ENCODE measurements at regions not wholly inside any gene's neighbourhood (a gene's known extent, or its start where the extent isn't known, plus 50 kb on each side); places are given as distances from the start of the nearest gene placed in this dataset.

DNA sequence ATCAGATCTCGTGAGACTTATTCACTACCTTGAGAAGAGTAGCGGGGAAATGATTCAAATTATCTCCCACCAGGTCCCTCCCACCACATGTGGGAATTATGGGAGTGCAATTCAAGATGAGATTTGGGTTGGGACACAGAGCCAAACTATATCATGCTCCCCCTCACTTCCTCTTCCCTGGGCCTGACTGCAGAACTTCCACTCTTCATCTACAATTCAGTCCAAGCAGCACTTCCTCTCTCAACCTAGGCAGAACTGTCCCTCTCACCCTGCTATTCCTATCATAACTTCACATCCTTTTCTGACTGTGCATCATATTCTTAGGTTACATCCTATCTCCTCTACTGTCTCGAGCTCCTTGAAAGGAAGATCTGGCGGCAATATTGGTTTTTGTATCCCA, 184.0 kb upstream of the HDDC2 start:
- Histone ChIP-seq H3K4me1 (replicated peaks) (no peaks in the 10 kb centered on the region), H3K4me3 (no peak overlapping the region), H3K27me3 (replicated peaks) (no peaks in the 10 kb centered on the region), H3K27ac (no peak overlapping the region), H3K9me3 (replicated peaks) (no peaks in the 10 kb centered on the region), H3K36me3 (no peaks in the 10 kb centered on the region)
- DNase-seq (ENCODE audit: low read depth in 1 of 2, low spot score in 2 of 2), result no peak

DNA sequence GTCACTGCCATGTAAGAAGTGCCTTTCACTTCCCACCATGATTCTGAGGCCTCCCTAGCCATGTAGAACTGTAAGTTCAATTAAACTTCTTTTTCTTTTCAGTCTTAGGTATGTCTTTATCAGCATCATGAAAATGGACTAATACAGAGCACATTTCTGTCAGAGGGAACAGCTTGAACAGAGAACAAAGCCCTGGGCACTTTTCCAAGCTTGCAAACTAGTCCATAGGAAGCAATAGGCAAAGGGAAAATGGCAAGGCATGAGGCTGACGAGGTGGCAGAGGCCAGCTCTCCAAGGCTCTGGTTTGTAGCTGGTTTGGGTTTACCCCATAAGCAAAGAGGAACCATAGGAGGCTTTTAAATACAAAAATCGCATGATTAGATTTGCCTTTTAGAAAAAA, 185.1 kb upstream of the HDDC2 start:
- no peak overlapping the region for H3K27ac ChIP-seq
- H3K4me3 ChIP-seq, result no peak overlapping the region
- H3K27me3 ChIP-seq (replicated peaks), result no peaks in the 10 kb centered on the region
- H3K36me3 ChIP-seq, result no peaks in the 10 kb centered on the region
- no peak for DNase-seq (ENCODE audit: low read depth in 1 of 2, low spot score in 2 of 2)
- no peaks in the 10 kb centered on the region for H3K4me1 ChIP-seq (replicated peaks)
- no peaks in the 10 kb centered on the region for H3K9me3 ChIP-seq (replicated peaks)

DNA sequence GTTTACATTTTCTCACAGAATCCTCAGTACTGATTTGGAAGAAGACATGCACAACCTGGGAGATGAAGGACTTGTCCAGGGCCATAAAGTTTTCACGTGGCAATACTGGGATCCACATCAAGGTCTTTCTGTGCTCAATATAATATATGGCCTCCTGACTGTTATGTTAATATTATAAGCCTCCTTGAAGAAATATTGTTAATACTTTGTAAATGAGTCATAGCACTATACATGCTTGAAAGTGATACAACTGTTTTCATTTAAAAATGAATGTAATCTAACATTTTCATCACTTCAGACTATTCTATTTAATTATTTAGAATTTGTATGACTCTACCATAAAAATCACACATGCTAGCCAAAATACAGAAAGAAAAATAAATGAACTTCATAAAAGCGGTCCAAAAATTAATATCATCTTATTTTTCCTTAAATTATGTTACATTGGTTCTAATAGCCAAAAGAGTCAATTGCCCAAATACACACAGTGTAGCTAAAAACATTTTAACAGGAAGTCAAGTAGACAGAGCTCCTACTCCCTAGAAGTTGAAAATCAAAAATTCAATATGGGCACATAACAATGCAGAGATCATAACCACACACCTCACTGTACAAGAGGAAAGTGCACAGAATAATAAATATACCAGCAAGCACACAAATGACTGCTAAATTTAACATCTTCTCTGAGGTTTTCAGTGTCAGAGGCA, 188.0 kb upstream of the HDDC2 start:
- no peak for DNase-seq (ENCODE audit: low read depth in 1 of 2, low spot score in 2 of 2)

DNA sequence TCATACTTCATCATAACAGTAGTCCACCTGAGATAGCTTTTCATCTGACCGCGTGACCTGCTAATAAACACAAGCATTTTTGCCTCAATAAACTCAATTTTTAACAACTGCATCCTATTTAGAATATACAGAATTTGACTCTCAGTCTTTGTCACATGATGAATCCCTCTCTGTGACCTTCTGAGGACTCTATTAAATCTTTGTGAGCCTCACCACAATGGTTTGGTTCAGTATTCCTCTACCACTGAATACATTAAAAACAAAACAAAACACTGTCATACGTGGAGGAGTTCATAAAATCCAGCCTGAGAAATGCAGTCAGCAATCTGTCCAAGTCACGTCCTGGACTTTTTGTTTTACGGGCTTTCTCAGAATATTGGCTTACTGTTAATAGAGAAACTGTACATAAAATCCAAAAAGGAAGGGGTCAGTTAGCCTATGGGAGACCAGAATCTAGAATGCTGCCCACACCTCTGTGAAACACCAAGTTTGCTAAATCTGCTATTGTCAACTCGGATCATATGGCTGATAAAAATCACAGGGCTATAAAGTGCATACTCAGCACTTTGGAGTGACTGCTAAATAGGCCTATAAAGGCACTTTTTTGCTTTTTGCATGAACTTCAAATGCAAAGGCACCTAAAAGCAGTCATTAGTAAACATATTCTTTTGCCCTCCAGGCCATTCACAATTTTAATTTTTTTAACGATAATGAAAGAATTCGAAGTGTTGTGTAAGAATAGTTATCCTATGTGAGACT, 190.3 kb upstream of the HDDC2 start:
- Histone ChIP-seq H3K27ac (no peak overlapping the region), H3K36me3 (no peaks in the 10 kb centered on the region), H3K27me3 (replicated peaks) (no peaks in the 10 kb centered on the region), H3K4me1 (replicated peaks) (no peaks in the 10 kb centered on the region), H3K4me3 (no peak overlapping the region), H3K9me3 (replicated peaks) (no peaks in the 10 kb centered on the region)
- no peak for DNase-seq (ENCODE audit: low read depth in 1 of 2, low spot score in 2 of 2)

More for the DNA sequence above, 188.0 kb upstream of the HDDC2 start:
- Histone ChIP-seq H3K9me3 (replicated peaks) (no peaks in the 10 kb centered on the region), H3K27me3 (replicated peaks) (no peaks in the 10 kb centered on the region), H3K27ac (no peak overlapping the region), H3K36me3 (no peaks in the 10 kb centered on the region), H3K4me3 (no peak overlapping the region), H3K4me1 (replicated peaks) (no peaks in the 10 kb centered on the region)

DNA sequence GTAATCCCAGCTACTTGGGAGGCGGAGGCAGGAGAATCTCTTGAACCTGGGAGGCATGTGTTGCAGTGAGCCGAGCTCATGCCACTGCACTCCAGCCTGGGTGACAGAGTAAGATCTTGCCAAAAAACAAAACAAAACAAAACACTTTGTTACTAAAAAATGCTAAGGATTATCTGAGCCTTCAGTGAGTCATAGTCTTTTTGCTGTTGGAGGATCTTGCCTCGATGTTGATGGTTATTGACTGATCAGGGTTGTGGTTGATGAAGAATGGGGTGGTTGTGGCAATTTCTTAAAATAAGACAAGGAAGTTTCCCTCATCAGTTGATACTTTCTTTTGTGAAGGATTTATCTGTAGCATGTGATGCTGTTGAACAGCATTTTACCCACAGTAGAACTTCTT, 196.8 kb upstream of the HDDC2 start:
- DNase-seq (ENCODE audit: low read depth in 1 of 2, low spot score in 2 of 2), result no peak
- no peaks in the 10 kb centered on the region for H3K9me3 ChIP-seq (replicated peaks)
- H3K36me3 ChIP-seq, result no peaks in the 10 kb centered on the region
- H3K27ac ChIP-seq, result no peak overlapping the region
- no peak overlapping the region for H3K4me3 ChIP-seq
- no peaks in the 10 kb centered on the region for H3K27me3 ChIP-seq (replicated peaks)
- no peaks in the 10 kb centered on the region for H3K4me1 ChIP-seq (replicated peaks)

DNA sequence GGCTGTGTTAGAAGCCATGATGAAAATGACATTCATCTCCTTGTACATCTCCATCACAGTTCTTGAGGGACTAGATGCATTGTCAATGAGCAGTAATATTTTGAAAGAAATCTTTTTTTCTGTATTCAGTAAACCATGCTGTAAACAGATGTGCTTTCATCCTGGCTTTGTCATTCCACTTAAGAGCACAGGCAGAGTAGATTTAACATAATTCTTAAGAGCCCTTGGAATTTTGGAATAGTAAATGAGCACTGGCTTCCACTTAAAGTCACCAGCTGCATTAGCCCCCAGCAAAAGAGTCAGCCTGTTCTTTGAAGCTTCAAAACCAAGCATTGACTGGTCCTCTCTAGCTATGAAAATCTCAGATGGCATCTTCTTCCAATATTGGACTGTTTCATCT, 197.8 kb upstream of the HDDC2 start:
- no peak for DNase-seq (ENCODE audit: low read depth in 1 of 2, low spot score in 2 of 2)
- H3K9me3 ChIP-seq (replicated peaks), result no peaks in the 10 kb centered on the region
- H3K4me1 ChIP-seq (replicated peaks), result no peaks in the 10 kb centered on the region
- H3K4me3 ChIP-seq, result no peak overlapping the region
- H3K27ac ChIP-seq, result no peak overlapping the region
- no peaks in the 10 kb centered on the region for H3K36me3 ChIP-seq
- H3K27me3 ChIP-seq (replicated peaks), result no peaks in the 10 kb centered on the region

DNA sequence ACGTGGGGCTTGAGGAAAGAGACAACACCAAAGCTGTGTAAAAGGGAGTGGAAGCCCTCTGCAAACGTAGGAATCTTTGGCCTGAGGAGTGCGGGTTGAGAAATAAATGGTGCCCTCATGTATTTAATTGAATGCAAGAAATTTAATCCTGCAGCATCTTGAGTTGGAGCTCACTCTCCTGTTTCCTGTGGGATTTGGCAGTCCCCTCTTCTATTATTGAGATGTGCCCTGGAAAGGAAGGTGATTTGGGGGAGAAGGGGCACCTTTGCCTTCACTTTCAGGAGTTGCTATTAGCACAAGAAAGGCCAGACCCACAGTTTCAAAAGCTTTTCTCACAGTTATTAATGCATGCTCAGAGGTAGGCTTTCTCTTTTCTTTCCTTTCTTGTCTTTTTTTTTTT, 201.4 kb upstream of the HDDC2 start:
- Histone ChIP-seq H3K9me3 (replicated peaks) (no peaks in the 10 kb centered on the region), H3K27me3 (replicated peaks) (no peaks in the 10 kb centered on the region), H3K4me3 (no peak overlapping the region), H3K4me1 (replicated peaks) (no peaks in the 10 kb centered on the region), H3K36me3 (no peaks in the 10 kb centered on the region), H3K27ac (no peak overlapping the region)
- DNase-seq (ENCODE audit: low read depth in 1 of 2, low spot score in 2 of 2), result no peak

DNA sequence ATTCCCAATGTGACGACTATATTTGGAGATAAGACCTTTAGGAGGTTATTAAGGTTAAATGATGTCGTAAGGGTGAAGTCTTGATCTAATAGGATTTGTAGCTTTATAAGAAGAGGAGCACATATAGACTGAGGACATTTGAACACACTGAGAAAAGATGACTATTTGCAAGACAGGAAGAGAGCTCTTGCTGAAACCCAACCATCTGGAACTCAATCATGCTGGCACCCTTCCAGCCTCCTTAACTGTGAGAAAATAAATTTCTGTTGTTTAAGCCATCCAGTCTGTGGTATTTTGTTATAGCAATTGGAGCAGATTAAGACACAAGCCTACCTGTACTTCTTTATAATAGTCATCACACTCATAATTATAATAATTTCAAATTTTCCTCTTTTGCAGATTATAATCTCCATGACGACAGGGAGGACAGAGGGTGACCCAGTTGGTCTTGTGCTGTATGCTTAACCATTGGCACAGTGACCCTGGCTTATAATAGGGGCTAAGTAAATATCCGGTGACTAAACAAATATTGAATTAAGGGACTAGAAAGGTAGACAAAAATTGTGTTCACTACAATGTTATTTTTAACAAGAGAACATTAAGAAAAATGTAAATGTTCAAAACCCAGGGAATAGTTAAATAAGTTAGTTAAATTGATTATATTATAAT, 206.4 kb upstream of the HDDC2 start:
- H3K27me3 ChIP-seq (replicated peaks), result no peaks in the 10 kb centered on the region
- no peak overlapping the region for H3K4me3 ChIP-seq
- no peak overlapping the region for H3K27ac ChIP-seq
- no peaks in the 10 kb centered on the region for H3K36me3 ChIP-seq
- no peaks in the 10 kb centered on the region for H3K9me3 ChIP-seq (replicated peaks)
- H3K4me1 ChIP-seq (replicated peaks), result no peaks in the 10 kb centered on the region
- no peak for DNase-seq (ENCODE audit: low read depth in 1 of 2, low spot score in 2 of 2)

DNA sequence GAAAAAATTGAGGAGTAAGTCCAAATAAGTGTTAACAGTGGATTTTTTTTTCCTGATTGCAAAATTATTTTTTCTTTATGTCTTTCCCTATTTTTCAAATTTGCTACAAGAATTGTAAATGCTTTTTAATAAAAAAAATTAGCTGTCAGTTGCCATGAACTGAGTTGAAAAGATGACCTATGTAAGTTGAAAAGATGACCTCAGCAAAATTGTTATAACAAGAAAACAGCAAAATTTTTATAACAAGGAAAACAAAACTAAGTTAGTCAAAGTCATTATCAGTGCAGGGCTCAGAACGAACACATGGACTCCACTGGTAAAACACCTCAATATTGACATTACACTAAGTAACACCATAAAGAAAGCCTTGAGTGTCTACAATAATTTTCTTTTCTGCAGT, 207.0 kb upstream of the HDDC2 start:
- no peak overlapping the region for H3K27ac ChIP-seq
- no peak overlapping the region for H3K4me3 ChIP-seq
- no peak for DNase-seq (ENCODE audit: low read depth in 1 of 2, low spot score in 2 of 2)
- no peaks in the 10 kb centered on the region for H3K27me3 ChIP-seq (replicated peaks)
- H3K36me3 ChIP-seq, result no peaks in the 10 kb centered on the region
- H3K4me1 ChIP-seq (replicated peaks), result no peaks in the 10 kb centered on the region
- no peaks in the 10 kb centered on the region for H3K9me3 ChIP-seq (replicated peaks)

DNA sequence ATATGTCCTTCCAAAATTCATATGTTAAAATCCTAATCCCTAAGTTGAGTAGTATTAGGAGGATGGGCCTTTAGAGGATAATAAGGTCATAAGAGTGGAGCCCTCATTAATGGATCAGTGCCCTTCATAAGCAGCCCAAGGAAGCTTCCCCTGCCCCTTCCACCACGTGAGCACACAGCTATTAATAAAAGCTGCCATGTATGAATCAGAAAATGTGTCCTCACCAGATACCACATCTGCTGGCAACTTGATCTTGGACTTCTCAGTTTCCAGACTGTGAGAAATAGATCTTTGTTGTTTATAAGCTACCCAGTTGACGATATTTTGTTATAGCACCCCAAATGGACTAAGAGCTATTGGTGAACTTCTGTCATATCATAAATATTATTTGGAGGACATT, 207.7 kb upstream of the HDDC2 start:
- no peaks in the 10 kb centered on the region for H3K9me3 ChIP-seq (replicated peaks)
- H3K4me1 ChIP-seq (replicated peaks), result no peaks in the 10 kb centered on the region
- H3K27ac ChIP-seq, result no peak overlapping the region
- H3K36me3 ChIP-seq, result no peaks in the 10 kb centered on the region
- no peak for DNase-seq (ENCODE audit: low read depth in 1 of 2, low spot score in 2 of 2)
- no peaks in the 10 kb centered on the region for H3K27me3 ChIP-seq (replicated peaks)
- H3K4me3 ChIP-seq, result no peak overlapping the region

DNA sequence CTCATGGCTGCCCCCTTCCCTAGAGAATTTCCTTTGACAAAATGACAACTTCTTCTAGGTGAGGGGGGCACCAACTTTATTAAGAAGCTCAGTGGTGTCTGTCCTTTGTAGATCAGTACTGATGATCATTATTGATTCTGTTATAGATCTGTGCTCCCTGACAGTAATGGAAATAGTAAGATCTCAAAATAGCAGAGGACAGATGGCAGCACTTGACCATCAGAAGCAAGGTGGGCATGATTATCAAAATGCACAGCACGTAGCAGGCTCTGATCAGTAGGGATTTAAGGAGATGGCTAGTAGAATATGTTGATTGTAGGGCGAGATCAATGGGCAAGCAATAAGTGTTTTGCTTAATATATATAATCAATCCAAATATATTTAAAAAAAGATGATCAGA, 208.6 kb upstream of the HDDC2 start:
- Histone ChIP-seq H3K27me3 (replicated peaks) (no peaks in the 10 kb centered on the region), H3K9me3 (replicated peaks) (no peaks in the 10 kb centered on the region), H3K27ac (no peak overlapping the region), H3K4me1 (replicated peaks) (no peaks in the 10 kb centered on the region), H3K36me3 (no peaks in the 10 kb centered on the region), H3K4me3 (no peak overlapping the region)
- no peak for DNase-seq (ENCODE audit: low read depth in 1 of 2, low spot score in 2 of 2)

DNA sequence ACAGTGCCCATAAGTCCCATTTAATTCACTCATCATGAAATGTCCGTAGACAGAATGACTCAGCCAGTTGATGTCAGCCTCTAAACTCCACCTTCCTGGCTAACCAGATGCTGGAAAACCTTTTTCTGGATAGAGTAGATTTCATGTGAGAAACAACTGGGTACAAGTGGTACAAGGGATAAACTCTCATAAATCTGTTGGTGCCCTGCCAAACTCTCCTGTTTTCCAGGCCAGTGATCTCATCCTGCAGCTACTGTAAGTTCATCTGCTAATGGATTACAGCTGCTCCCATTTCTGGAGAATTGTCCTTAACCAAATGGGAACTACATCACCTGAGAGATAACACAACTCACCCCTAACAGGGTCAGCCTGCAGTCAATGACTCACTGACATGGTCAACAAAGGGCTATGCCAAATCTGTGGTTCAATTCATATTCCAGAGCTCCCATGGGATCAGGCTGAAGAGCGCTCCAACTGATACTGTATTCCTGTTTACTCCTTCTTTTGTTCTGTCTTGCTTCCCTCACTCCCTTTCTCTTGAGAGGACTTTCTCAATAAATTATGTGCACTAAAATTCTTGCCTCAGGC, 210.1 kb upstream of the HDDC2 start:
- Histone ChIP-seq H3K27me3 (replicated peaks) (no peaks in the 10 kb centered on the region), H3K27ac (no peak overlapping the region), H3K4me1 (replicated peaks) (no peaks in the 10 kb centered on the region), H3K4me3 (no peak overlapping the region), H3K36me3 (no peaks in the 10 kb centered on the region), H3K9me3 (replicated peaks) (no peaks in the 10 kb centered on the region)
- DNase-seq (ENCODE audit: low read depth in 1 of 2, low spot score in 2 of 2), result no peak

DNA sequence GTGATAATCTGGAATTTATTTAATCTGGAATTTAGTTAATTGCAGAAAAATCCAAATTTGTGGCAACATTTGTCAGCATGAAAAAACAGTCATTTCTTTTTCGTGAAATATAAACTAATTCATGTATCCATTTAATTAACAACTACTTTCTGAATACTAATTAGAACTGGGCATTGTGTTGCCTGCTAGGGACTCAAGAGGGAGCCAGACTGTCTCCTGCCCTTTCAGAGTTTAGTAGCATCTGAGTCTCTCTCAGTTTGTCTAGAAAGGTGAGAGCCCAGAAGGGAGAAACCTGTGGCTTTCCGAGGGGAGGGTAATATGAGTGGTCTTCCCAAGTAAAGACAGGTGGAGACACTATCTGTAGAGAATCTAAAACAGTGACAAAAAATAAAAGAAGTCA, 210.9 kb upstream of the HDDC2 start:
- Histone ChIP-seq H3K9me3 (replicated peaks) (no peaks in the 10 kb centered on the region), H3K27ac (no peak overlapping the region), H3K4me3 (no peak overlapping the region), H3K27me3 (replicated peaks) (no peaks in the 10 kb centered on the region), H3K36me3 (no peaks in the 10 kb centered on the region), H3K4me1 (replicated peaks) (no peaks in the 10 kb centered on the region)
- no peak for DNase-seq (ENCODE audit: low read depth in 1 of 2, low spot score in 2 of 2)

DNA sequence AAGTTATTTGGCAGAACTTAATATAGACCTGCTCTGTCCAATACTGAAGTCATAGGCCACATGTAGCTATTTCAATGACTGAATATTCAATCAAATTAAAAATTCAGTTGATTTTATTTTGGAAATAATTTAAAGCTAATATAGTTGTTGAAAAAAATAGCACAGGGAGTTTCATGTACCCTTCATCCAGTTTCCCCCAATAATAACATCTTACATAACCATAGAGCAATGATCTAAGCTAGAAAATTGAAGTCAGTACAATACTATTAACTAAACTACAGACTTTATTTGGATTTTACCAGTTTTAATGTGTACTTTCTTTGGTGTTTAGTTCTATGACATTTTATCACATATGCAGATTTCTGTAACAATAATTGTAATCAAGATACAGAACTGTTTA, 212.2 kb upstream of the HDDC2 start:
- Histone ChIP-seq H3K36me3 (no peaks in the 10 kb centered on the region), H3K27me3 (replicated peaks) (no peaks in the 10 kb centered on the region), H3K27ac (no peak overlapping the region), H3K9me3 (replicated peaks) (no peaks in the 10 kb centered on the region), H3K4me1 (replicated peaks) (peaks cover 1% of the 10 kb centered on the region), H3K4me3 (no peak overlapping the region)
- no peak for DNase-seq (ENCODE audit: low read depth in 1 of 2, low spot score in 2 of 2)

Data from SJSA1 (cell line).